HFF-Myc (cell line): ENCODE measurements at regions not wholly inside any gene's neighbourhood (a gene's known extent, or its start where the extent isn't known, plus 50 kb on each side); places are given as distances from the start of the nearest gene placed in this dataset.
A peak's percentile ranks its signal among the peaks of the same experiment; 100 is the strongest.

ENCODE experiments used
- DNase-seq: peaks from one replicate; pipeline ENCODE4 v3.0.0-alpha.2; 2011; ENCODE audit warnings: low read depth; ENCODE audit errors: extremely low read depth
- H3K4me3 ChIP-seq: replicated peaks from 2 replicates; pipeline ENCODE4 v1.5.1; 2011; ENCODE audit warnings: low read depth, mild to moderate bottlenecking, control low read depth, low read length
- CTCF ChIP-seq: IDR thresholded peaks from 2 replicates; pipeline ENCODE4 v1.5.1; 2012; ENCODE audit warnings: mild to moderate bottlenecking, low read depth, low read length, control low read depth; ENCODE audit errors: missing control alignments

GRCh38 chr18:10193444-10193843 lies 261.0 kb upstream of the APCDD1 start:
- no peak for DNase-seq
- H3K4me3 ChIP-seq = no peak overlapping the region
- TF ChIP-seq CTCF = no peak

GRCh38 chr18:10194592-10194991 lies 259.8 kb upstream of the APCDD1 start:
- no peak overlapping the region for H3K4me3 ChIP-seq
- TF ChIP-seq CTCF = peak; percentile 15
- DNase-seq = no peak

- H3K4me3 ChIP-seq = no peak overlapping the region
- DNase-seq = no peak
- no peak for TF ChIP-seq CTCF
Measured at GRCh38 chr18:10195529-10195928, 258.9 kb upstream of the APCDD1 start.

- no peak for TF ChIP-seq CTCF
- no peak for DNase-seq
Measured at GRCh38 chr18:10197097-10197496, 257.3 kb upstream of the APCDD1 start.

GRCh38 chr18:10201226-10201625 lies 253.2 kb upstream of the APCDD1 start:
- no peak for TF ChIP-seq CTCF
- no peak for DNase-seq
- no peak overlapping the region for H3K4me3 ChIP-seq

More at GRCh38 chr18:10197097-10197496, 257.3 kb upstream of the APCDD1 start:
- H3K4me3 ChIP-seq = no peak overlapping the region

GRCh38 chr18:10201659-10202058 lies 252.8 kb upstream of the APCDD1 start:
- H3K4me3 ChIP-seq = no peak overlapping the region
- DNase-seq = no peak
- no peak for TF ChIP-seq CTCF

- no peak for TF ChIP-seq CTCF
- H3K4me3 ChIP-seq = no peak overlapping the region
- no peak for DNase-seq
Measured at GRCh38 chr18:10202845-10203321, 251.6 kb upstream of the APCDD1 start.
